Neural progenitor cell (in vitro differentiated cells): ENCODE measurements at regions not wholly inside any gene's neighbourhood (a gene's known extent, or its start where the extent isn't known, plus 50 kb on each side); places are given as distances from the start of the nearest gene placed in this dataset.

Source experiments
- DNase-seq: peaks from one replicate; pipeline ENCODE4 v3.0.0-alpha.2; 2016; ENCODE audit warnings: low spot score
- H2AFZ ChIP-seq: fragments of 200-600 bp; sonication (generic); replicated peaks from 2 replicates; pipeline ENCODE4 v1.6.1; 2016; ENCODE audit warnings: antibody characterized with exemption
- H3F3A ChIP-seq: fragments of 200-600 bp; sonication (generic); 2 replicates; pipeline ENCODE4 v1.6.1; 2016; ENCODE audit warnings: antibody characterized with exemption, low read depth
- H3K27ac ChIP-seq: fragments of 200-600 bp; sonication (generic); 2 replicates; pipeline ENCODE4 v1.5.1; 2016; ENCODE audit warnings: mild to moderate bottlenecking
- H3K27me3 ChIP-seq: fragments of 200-600 bp; sonication (generic); 2 replicates; pipeline ENCODE4 v1.6.1; 2016; ENCODE audit warnings: mild to moderate bottlenecking, moderate library complexity
- H3K36me3 ChIP-seq: fragments of 200-600 bp; sonication (generic); 2 replicates; pipeline ENCODE4 v1.5.1; 2016
- H3K4me1 ChIP-seq: fragments of 200-600 bp; sonication (generic); 2 replicates; pipeline ENCODE4 v1.6.1; 2016; ENCODE audit warnings: mixed run types
- H3K4me2 ChIP-seq: fragments of 200-600 bp; sonication (generic); 2 replicates; pipeline ENCODE4 v1.6.1; 2016
- H3K4me3 ChIP-seq: fragments of 200-600 bp; sonication (generic); 2 replicates; pipeline ENCODE4 v1.5.1; 2016
- H3K79me2 ChIP-seq: fragments of 200-600 bp; sonication (generic); 2 replicates; pipeline ENCODE4 v1.6.1; 2016; ENCODE audit warnings: low read depth
- H3K9ac ChIP-seq: fragments of 200-600 bp; sonication (generic); 2 replicates; pipeline ENCODE4 v1.6.1; 2016
- H3K9me3 ChIP-seq: fragments of 200-600 bp; sonication (generic); 2 replicates; pipeline ENCODE4 v1.5.1; 2016; ENCODE audit warnings: low read depth
- H4K20me1 ChIP-seq: fragments of 200-600 bp; sonication (generic); 2 replicates; pipeline ENCODE4 v1.6.1; 2016; ENCODE audit warnings: low read depth
- H3K27ac Mint-ChIP-seq: 3 replicates; pipeline ENCODE4 v1.8.0; 2021; ENCODE audit warnings: mixed read lengths
- H3K27me3 Mint-ChIP-seq: 2 replicates; pipeline ENCODE4 v1.8.0; 2022; ENCODE audit warnings: low read depth, mild to moderate bottlenecking, inconsistent platforms, moderate library complexity, mixed read lengths; ENCODE audit not compliant: insufficient read depth
- H3K36me3 Mint-ChIP-seq: 3 replicates; pipeline ENCODE4 v1.8.0; 2021; ENCODE audit warnings: mixed read lengths
- H3K4me1 Mint-ChIP-seq: 3 replicates; pipeline ENCODE4 v1.8.0; 2021; ENCODE audit warnings: mixed read lengths
- H3K4me3 Mint-ChIP-seq: 3 replicates; pipeline ENCODE4 v1.8.0; 2021; ENCODE audit warnings: mild to moderate bottlenecking, moderate library complexity, mixed read lengths
- H3K9me3 Mint-ChIP-seq: 3 replicates; pipeline ENCODE4 v1.8.0; 2020; ENCODE audit warnings: mixed read lengths
- CTCF ChIP-seq: fragments of 200-600 bp; sonication (generic); IDR thresholded peaks from 2 replicates; pipeline ENCODE4 v1.5.1; 2017; ENCODE audit warnings: antibody characterized with exemption, mild to moderate bottlenecking
- EZH2 ChIP-seq: fragments of 200-600 bp; sonication (generic); IDR thresholded peaks from 2 replicates; pipeline ENCODE4 v1.6.1; 2017; ENCODE audit warnings: antibody characterized with exemption, mild to moderate bottlenecking, moderate library complexity
- EZH2phosphoT487 ChIP-seq: fragments of 200-600 bp; sonication (generic); IDR thresholded peaks from 2 replicates; pipeline ENCODE4 v1.6.1; 2017; ENCODE audit warnings: antibody characterized with exemption

GRCh38 chr18:78796693-78797455 is 182.7 kb upstream of the SALL3 start:
- Histone ChIP-seq H3K27me3 (no peaks in the 10 kb centered on the region), H3K4me1 (no peaks in the 10 kb centered on the region), H3K9me3 (no peaks in the 10 kb centered on the region), H3K4me2 (no peak overlapping the region), H4K20me1 (no peaks in the 10 kb centered on the region), H3K27ac (no peak overlapping the region), H3K4me3 (no peak overlapping the region), H3K9ac (no peak overlapping the region), H3K79me2 (no peaks in the 10 kb centered on the region), H3K36me3 (no peaks in the 10 kb centered on the region), H3F3A (no peaks in the 10 kb centered on the region), H2AFZ (no peak overlapping the region)
- no peak for TF ChIP-seq EZH2
- TF ChIP-seq CTCF: no peak
- TF ChIP-seq EZH2phosphoT487: no peak
- H3K36me3 Mint-ChIP-seq: no peaks in the 10 kb centered on the region
- H3K4me1 Mint-ChIP-seq: no peaks in the 10 kb centered on the region
- H3K27me3 Mint-ChIP-seq: peaks cover 5% of the 10 kb centered on the region
- no peak overlapping the region for H3K27ac Mint-ChIP-seq
- H3K9me3 Mint-ChIP-seq: no peaks in the 10 kb centered on the region
- DNase-seq: no peak
- no peak overlapping the region for H3K4me3 Mint-ChIP-seq

DNA sequence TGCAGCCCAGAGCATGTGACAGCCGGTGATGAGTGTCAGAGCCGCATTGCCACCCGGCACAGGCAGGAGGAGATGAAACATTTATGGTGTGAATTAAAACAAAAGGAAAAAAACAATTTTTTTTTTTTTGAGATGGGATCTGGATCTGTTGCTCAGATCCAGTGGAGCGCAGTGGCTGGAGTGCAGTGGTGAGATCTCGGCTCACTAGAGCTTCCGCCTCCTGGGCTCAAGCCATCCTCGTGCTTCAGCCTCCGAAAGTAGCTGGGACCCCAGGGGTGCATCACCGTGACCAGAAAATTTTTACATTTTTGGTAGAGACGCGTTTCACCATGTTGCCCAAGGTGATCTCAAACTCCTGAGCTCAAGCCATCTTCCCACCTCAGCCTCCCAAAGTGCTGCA is 182.1 kb upstream of the SALL3 start:
- Histone ChIP-seq H2AFZ (no peak overlapping the region), H3K4me3 (no peak overlapping the region), H3K9me3 (no peaks in the 10 kb centered on the region), H3K36me3 (no peaks in the 10 kb centered on the region), H3K79me2 (no peaks in the 10 kb centered on the region), H3K27ac (no peak overlapping the region), H4K20me1 (no peaks in the 10 kb centered on the region), H3K9ac (no peak overlapping the region), H3K27me3 (no peaks in the 10 kb centered on the region), H3K4me1 (no peaks in the 10 kb centered on the region), H3K4me2 (no peak overlapping the region), H3F3A (no peaks in the 10 kb centered on the region)
- Mint-ChIP-seq H3K4me1 (no peaks in the 10 kb centered on the region), H3K9me3 (no peaks in the 10 kb centered on the region), H3K27ac (no peak overlapping the region), H3K27me3 (peaks cover 5% of the 10 kb centered on the region), H3K4me3 (no peak overlapping the region), H3K36me3 (no peaks in the 10 kb centered on the region)
- TF ChIP-seq CTCF: no peak
- no peak for TF ChIP-seq EZH2
- TF ChIP-seq EZH2phosphoT487: no peak
- DNase-seq: no peak

GRCh38 chr18:78798402-78799175 is 181.0 kb upstream of the SALL3 start:
- H3K9me3 Mint-ChIP-seq: no peaks in the 10 kb centered on the region
- peaks cover 5% of the 10 kb centered on the region for H3K27me3 Mint-ChIP-seq

More at GRCh38 chr18:78798402-78799175, 181.0 kb upstream of the SALL3 start:
- Histone ChIP-seq H3K4me1 (no peaks in the 10 kb centered on the region), H3K27ac (no peak overlapping the region), H3K9ac (no peak overlapping the region), H3K4me3 (no peak overlapping the region), H2AFZ (no peak overlapping the region), H3K4me2 (no peak overlapping the region), H3K9me3 (no peaks in the 10 kb centered on the region), H3F3A (no peaks in the 10 kb centered on the region), H3K27me3 (no peaks in the 10 kb centered on the region), H4K20me1 (no peaks in the 10 kb centered on the region), H3K79me2 (no peaks in the 10 kb centered on the region), H3K36me3 (no peaks in the 10 kb centered on the region)
- Mint-ChIP-seq H3K36me3 (no peaks in the 10 kb centered on the region), H3K4me1 (no peaks in the 10 kb centered on the region), H3K4me3 (no peak overlapping the region), H3K27ac (no peak overlapping the region)
- no peak for DNase-seq
- TF ChIP-seq EZH2 (no peak), EZH2phosphoT487 (no peak), CTCF (no peak)
